GM12878 (cell line): ENCODE measurements at regions not wholly inside any gene's neighbourhood (a gene's known extent, or its start where the extent isn't known, plus 50 kb on each side); places are given as distances from the start of the nearest gene placed in this dataset.

Source experiments
- KAT2A ChIP-seq: conservative IDR thresholded peaks from 2 replicates; pipeline ENCODE4 v1.6.1; 2011; ENCODE audit warnings: low read depth, low read length; ENCODE audit not compliant: control insufficient read depth
- TF ChIP-seq, protein P1 (sequence below), 3 experiments: IDR thresholded peaks in 2 of 3; conservative IDR thresholded peaks in 1 of 3; 2 replicates each; pipeline ENCODE4 v1.5.1; 2011; ENCODE audit warnings: low read depth in 3 of 3, low read length in 3 of 3, mild to moderate bottlenecking in 3 of 3, control low read depth in 2 of 3, moderate library complexity in 2 of 3, inconsistent platforms in 1 of 3, mixed read lengths in 1 of 3; ENCODE audit not compliant: control insufficient read depth in 2 of 3, insufficient read depth in 1 of 3; ENCODE audit errors: extremely low read depth in 1 of 3

GRCh38 chr2:210991107-210991506, 434.7 kb downstream of the CPS1 start:
- TF ChIP-seq KAT2A: no peak
- TF ChIP-seq, protein P1, sequence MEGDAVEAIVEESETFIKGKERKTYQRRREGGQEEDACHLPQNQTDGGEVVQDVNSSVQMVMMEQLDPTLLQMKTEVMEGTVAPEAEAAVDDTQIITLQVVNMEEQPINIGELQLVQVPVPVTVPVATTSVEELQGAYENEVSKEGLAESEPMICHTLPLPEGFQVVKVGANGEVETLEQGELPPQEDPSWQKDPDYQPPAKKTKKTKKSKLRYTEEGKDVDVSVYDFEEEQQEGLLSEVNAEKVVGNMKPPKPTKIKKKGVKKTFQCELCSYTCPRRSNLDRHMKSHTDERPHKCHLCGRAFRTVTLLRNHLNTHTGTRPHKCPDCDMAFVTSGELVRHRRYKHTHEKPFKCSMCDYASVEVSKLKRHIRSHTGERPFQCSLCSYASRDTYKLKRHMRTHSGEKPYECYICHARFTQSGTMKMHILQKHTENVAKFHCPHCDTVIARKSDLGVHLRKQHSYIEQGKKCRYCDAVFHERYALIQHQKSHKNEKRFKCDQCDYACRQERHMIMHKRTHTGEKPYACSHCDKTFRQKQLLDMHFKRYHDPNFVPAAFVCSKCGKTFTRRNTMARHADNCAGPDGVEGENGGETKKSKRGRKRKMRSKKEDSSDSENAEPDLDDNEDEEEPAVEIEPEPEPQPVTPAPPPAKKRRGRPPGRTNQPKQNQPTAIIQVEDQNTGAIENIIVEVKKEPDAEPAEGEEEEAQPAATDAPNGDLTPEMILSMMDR (IDR thresholded peaks at IDR 0.05 in 2 of 3, conservative IDR thresholded peaks at IDR 0.05 in 1 of 3; ENCODE audit: control insufficient read depth in 2 of 3, extremely low read depth in 1 of 3, insufficient read depth in 1 of 3, low read depth in 3 of 3, low read length in 3 of 3): no peak
